Astrocyte (in vitro differentiated cells and primary cell): ENCODE measurements at regions not wholly inside any gene's neighbourhood (a gene's known extent, or its start where the extent isn't known, plus 50 kb on each side); places are given as distances from the start of the nearest gene placed in this dataset.

Experiments used
- DNase-seq: peaks from one replicate; pipeline ENCODE4 v3.0.0-alpha.2; 2010; ENCODE audit warnings: low read depth
- FAIRE-seq: peaks from 2 replicates; lab custom pipeline; 2011; peaks lifted over from hg19 to GRCh38; lab: Jason Lieb, UNC
- H2AFZ ChIP-seq: 2 replicates; pipeline ENCODE4 v1.6.0; 2012; ENCODE audit warnings: low read depth, low read length, inconsistent platforms
- H3K27ac ChIP-seq: 2 replicates; pipeline ENCODE4 v1.5.1; 2011; ENCODE audit warnings: low read depth, low read length, inconsistent platforms
- H3K27me3 ChIP-seq: 2 replicates; pipeline ENCODE4 v1.6.0; 2011; ENCODE audit warnings: low read length, inconsistent platforms; ENCODE audit not compliant: insufficient read depth
- H3K36me3 ChIP-seq: 2 replicates; pipeline ENCODE4 v1.5.1; 2011; ENCODE audit warnings: low read length, inconsistent platforms; ENCODE audit not compliant: insufficient read depth
- H3K4me1 ChIP-seq: 2 replicates; pipeline ENCODE4 v1.5.1; 2011; ENCODE audit warnings: low read length, inconsistent platforms; ENCODE audit not compliant: insufficient read depth
- H3K4me2 ChIP-seq: 2 replicates; pipeline ENCODE4 v1.6.0; 2012; ENCODE audit warnings: low read length, inconsistent platforms
- H3K4me3 ChIP-seq: 2 replicates; pipeline ENCODE4 v1.5.1; 2011; ENCODE audit warnings: low read depth, mild to moderate bottlenecking, low read length, inconsistent platforms; ENCODE audit not compliant: insufficient read depth
- H3K79me2 ChIP-seq: 2 replicates; pipeline ENCODE4 v1.6.0; 2012; ENCODE audit warnings: mild to moderate bottlenecking, low read length, inconsistent platforms; ENCODE audit not compliant: insufficient read depth
- H3K9ac ChIP-seq: 2 replicates; pipeline ENCODE4 v1.6.0; 2012; ENCODE audit warnings: mild to moderate bottlenecking, low read length, inconsistent platforms
- H3K9me3 ChIP-seq: 2 replicates; pipeline ENCODE4 v1.5.1; 2012; ENCODE audit warnings: low read depth, mild to moderate bottlenecking, low read length, inconsistent platforms; ENCODE audit not compliant: insufficient read depth
- H4K20me1 ChIP-seq: 2 replicates; pipeline ENCODE4 v1.6.0; 2012; ENCODE audit warnings: low read length, inconsistent platforms; ENCODE audit not compliant: insufficient read depth
- H3K27ac Mint-ChIP-seq: one replicate; pipeline ENCODE4 v1.8.0; 2021; ENCODE audit warnings: mild to moderate bottlenecking, mixed read lengths; ENCODE audit not compliant: unreplicated experiment
- H3K27me3 Mint-ChIP-seq: one replicate; pipeline ENCODE4 v1.8.0; 2021; ENCODE audit warnings: low read depth, mixed read lengths; ENCODE audit not compliant: unreplicated experiment
- H3K36me3 Mint-ChIP-seq: one replicate; pipeline ENCODE4 v1.8.0; 2021; ENCODE audit warnings: low read depth, mixed read lengths; ENCODE audit not compliant: unreplicated experiment
- H3K4me1 Mint-ChIP-seq: one replicate; pipeline ENCODE4 v1.8.0; 2021; ENCODE audit warnings: low read depth, mixed read lengths; ENCODE audit not compliant: unreplicated experiment
- H3K4me3 Mint-ChIP-seq: one replicate; pipeline ENCODE4 v1.8.0; 2021; ENCODE audit warnings: mild to moderate bottlenecking, moderate library complexity, mixed read lengths; ENCODE audit not compliant: unreplicated experiment
- H3K9me3 Mint-ChIP-seq: one replicate; pipeline ENCODE4 v1.8.0; 2021; ENCODE audit warnings: mild to moderate bottlenecking, mixed read lengths; ENCODE audit not compliant: unreplicated experiment
- EZH2 ChIP-seq: IDR thresholded peaks from 2 replicates; pipeline ENCODE4 v1.6.1; 2012; ENCODE audit warnings: mild to moderate bottlenecking, low read length, inconsistent platforms; ENCODE audit not compliant: insufficient read depth
- TF ChIP-seq, protein P1 (sequence below): IDR thresholded peaks from 2 replicates; pipeline ENCODE4 v1.5.1; 2011; ENCODE audit warnings: low read depth, mild to moderate bottlenecking, inconsistent platforms, low read length, moderate library complexity; ENCODE audit not compliant: insufficient read depth

DNA sequence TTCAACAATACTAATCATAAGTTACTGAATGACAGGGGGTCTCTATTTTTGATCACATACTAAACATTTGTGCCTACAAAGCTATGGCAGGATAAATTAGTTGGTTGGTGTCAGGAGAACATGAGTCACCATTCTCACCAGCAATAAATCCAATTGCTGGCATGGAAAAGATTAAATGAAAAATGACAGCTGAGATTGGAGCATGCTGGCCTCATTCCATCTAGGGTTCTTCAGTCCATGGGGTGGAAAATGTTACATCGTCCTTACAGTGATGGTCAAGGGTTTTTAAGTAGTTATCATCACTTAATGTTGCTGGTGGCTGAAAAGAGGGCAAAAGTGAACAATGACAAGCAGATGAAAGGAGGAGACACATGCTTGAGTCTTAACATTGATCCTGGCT lies 180.1 kb upstream of the BCL6 start:
- no peaks in the 10 kb centered on the region for H3K27me3 Mint-ChIP-seq
- H3K36me3 ChIP-seq: no peaks in the 10 kb centered on the region
- H3K27me3 ChIP-seq: no peaks in the 10 kb centered on the region
- H3K4me3 Mint-ChIP-seq: no peak overlapping the region
- no peak overlapping the region for H2AFZ ChIP-seq
- H3K36me3 Mint-ChIP-seq: no peaks in the 10 kb centered on the region
- TF ChIP-seq, protein P1, sequence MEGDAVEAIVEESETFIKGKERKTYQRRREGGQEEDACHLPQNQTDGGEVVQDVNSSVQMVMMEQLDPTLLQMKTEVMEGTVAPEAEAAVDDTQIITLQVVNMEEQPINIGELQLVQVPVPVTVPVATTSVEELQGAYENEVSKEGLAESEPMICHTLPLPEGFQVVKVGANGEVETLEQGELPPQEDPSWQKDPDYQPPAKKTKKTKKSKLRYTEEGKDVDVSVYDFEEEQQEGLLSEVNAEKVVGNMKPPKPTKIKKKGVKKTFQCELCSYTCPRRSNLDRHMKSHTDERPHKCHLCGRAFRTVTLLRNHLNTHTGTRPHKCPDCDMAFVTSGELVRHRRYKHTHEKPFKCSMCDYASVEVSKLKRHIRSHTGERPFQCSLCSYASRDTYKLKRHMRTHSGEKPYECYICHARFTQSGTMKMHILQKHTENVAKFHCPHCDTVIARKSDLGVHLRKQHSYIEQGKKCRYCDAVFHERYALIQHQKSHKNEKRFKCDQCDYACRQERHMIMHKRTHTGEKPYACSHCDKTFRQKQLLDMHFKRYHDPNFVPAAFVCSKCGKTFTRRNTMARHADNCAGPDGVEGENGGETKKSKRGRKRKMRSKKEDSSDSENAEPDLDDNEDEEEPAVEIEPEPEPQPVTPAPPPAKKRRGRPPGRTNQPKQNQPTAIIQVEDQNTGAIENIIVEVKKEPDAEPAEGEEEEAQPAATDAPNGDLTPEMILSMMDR: no peak
- TF ChIP-seq EZH2: no peak
- peaks cover 7% of the 10 kb centered on the region for H3K9me3 Mint-ChIP-seq
- H3K79me2 ChIP-seq: no peaks in the 10 kb centered on the region
- DNase-seq (peak; percentile 54), FAIRE-seq (peak; percentile 9)
- no peak overlapping the region for H3K9ac ChIP-seq
- no peaks in the 10 kb centered on the region for H4K20me1 ChIP-seq
- H3K4me1 ChIP-seq: peaks cover 11% of the 10 kb centered on the region
- no peak overlapping the region for H3K27ac Mint-ChIP-seq
- H3K9me3 ChIP-seq: no peaks in the 10 kb centered on the region
- no peak overlapping the region for H3K4me2 ChIP-seq
- H3K27ac ChIP-seq: no peak overlapping the region
- no peak overlapping the region for H3K4me3 ChIP-seq
- H3K4me1 Mint-ChIP-seq: peaks cover 19% of the 10 kb centered on the region

GRCh38 chr3:187926620-187927019 lies 181.4 kb upstream of the BCL6 start:
- no peak for FAIRE-seq

DNA sequence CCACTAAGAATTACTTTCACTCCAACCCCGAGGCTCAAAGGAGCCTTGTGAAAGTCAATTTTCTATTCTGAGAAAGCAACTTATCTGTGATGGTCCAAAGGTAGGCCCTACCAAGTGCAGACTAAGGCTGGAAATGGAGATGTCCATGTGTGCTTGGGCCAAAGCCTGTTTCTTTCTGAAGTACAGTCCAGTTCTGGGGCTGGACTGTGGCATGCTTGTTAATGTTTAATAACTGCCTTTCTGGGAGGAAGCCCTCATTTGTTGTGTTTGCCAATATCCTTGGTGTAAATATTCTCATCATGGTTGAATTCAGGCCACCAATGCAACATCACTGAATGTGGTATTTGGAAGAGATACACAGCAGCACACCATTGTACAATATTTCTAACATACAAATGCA lies 182.3 kb upstream of the BCL6 start:
- Mint-ChIP-seq H3K9me3 (peaks cover 7% of the 10 kb centered on the region), H3K36me3 (no peaks in the 10 kb centered on the region), H3K27ac (no peak overlapping the region), H3K27me3 (peaks cover 2% of the 10 kb centered on the region), H3K4me3 (no peak overlapping the region), H3K4me1 (peaks cover 8% of the 10 kb centered on the region)
- H3K27ac ChIP-seq: no peak overlapping the region
- FAIRE-seq (no peak), DNase-seq (no peak)
- no peaks in the 10 kb centered on the region for H3K36me3 ChIP-seq
- no peaks in the 10 kb centered on the region for H3K27me3 ChIP-seq
- no peaks in the 10 kb centered on the region for H3K9me3 ChIP-seq
- no peak overlapping the region for H3K9ac ChIP-seq
- H3K79me2 ChIP-seq: no peaks in the 10 kb centered on the region
- H3K4me1 ChIP-seq: peaks cover 10% of the 10 kb centered on the region
- H3K4me2 ChIP-seq: no peak overlapping the region
- no peak overlapping the region for H2AFZ ChIP-seq
- no peak overlapping the region for H3K4me3 ChIP-seq
- H4K20me1 ChIP-seq: no peaks in the 10 kb centered on the region
- TF ChIP-seq, protein P1: no peak
- no peak for TF ChIP-seq EZH2

More at GRCh38 chr3:187926620-187927019, 181.4 kb upstream of the BCL6 start:
- H3K36me3 Mint-ChIP-seq: no peaks in the 10 kb centered on the region
- no peak overlapping the region for H3K4me3 Mint-ChIP-seq
- H3K4me2 ChIP-seq: no peak overlapping the region
- H2AFZ ChIP-seq: no peak overlapping the region
- H3K36me3 ChIP-seq: no peaks in the 10 kb centered on the region
- no peak overlapping the region for H3K9ac ChIP-seq
- no peak overlapping the region for H3K27ac ChIP-seq
- no peaks in the 10 kb centered on the region for H4K20me1 ChIP-seq
- no peaks in the 10 kb centered on the region for H3K27me3 Mint-ChIP-seq
- DNase-seq: no peak
- H3K4me1 Mint-ChIP-seq: peaks cover 9% of the 10 kb centered on the region
- H3K27me3 ChIP-seq: no peaks in the 10 kb centered on the region
- peaks cover 7% of the 10 kb centered on the region for H3K9me3 Mint-ChIP-seq
- no peaks in the 10 kb centered on the region for H3K9me3 ChIP-seq
- no peaks in the 10 kb centered on the region for H3K79me2 ChIP-seq
- no peak for TF ChIP-seq EZH2
- TF ChIP-seq, protein P1: no peak
- no peak overlapping the region for H3K4me3 ChIP-seq
- H3K4me1 ChIP-seq: peaks cover 11% of the 10 kb centered on the region
- H3K27ac Mint-ChIP-seq: no peak overlapping the region
